HG03159 (cell line): ENCODE measurements at regions not wholly inside any gene's neighbourhood (a gene's known extent, or its start where the extent isn't known, plus 50 kb on each side); places are given as distances from the start of the nearest gene placed in this dataset.
"Not testable (repeated sequence)": the region's sequence is repeated elsewhere in the genome, so short reads cannot be mapped to it uniquely, and the experiment has no call there.

Experiments
- ATAC-seq: cut with Tn5 transposase; IDR thresholded peaks from one replicate; pipeline ENCODE4 v1.9.1; 2021; ENCODE audit warnings: mild to moderate bottlenecking, moderate library complexity; ENCODE audit not compliant: unreplicated experiment

GRCh38 chrX:120719622-120720021 is 89.8 kb upstream of the C1GALT1C1 start:
- ATAC-seq: no peak

- no peak for ATAC-seq
Measured at GRCh38 chrX:120718969-120719368, 89.1 kb upstream of the C1GALT1C1 start.

GRCh38 chrX:120702337-120702736 is 72.5 kb upstream of the C1GALT1C1 start:
- not testable (repeated sequence) for ATAC-seq

- peak; percentile 78 for ATAC-seq
Measured at GRCh38 chrX:120697053-120697452, 67.2 kb upstream of the C1GALT1C1 start.

GRCh38 chrX:120692319-120692718 is 62.5 kb upstream of the C1GALT1C1 start:
- ATAC-seq: no peak

GRCh38 chrX:120690941-120691340 is 61.1 kb upstream of the C1GALT1C1 start:
- ATAC-seq: no peak

GRCh38 chrX:120690344-120690743 is 60.5 kb upstream of the C1GALT1C1 start:
- no peak for ATAC-seq

GRCh38 chrX:120680090-120680489 is 50.2 kb upstream of the C1GALT1C1 start:
- no peak for ATAC-seq
